ENCODE measurements at regions not wholly inside any gene's neighbourhood (a gene's known extent, or its start where the extent isn't known, plus 50 kb on each side); places are given as distances from the start of the nearest gene placed in this dataset.
A peak's percentile ranks its signal among the peaks of the same experiment; 100 is the strongest.

DNA sequence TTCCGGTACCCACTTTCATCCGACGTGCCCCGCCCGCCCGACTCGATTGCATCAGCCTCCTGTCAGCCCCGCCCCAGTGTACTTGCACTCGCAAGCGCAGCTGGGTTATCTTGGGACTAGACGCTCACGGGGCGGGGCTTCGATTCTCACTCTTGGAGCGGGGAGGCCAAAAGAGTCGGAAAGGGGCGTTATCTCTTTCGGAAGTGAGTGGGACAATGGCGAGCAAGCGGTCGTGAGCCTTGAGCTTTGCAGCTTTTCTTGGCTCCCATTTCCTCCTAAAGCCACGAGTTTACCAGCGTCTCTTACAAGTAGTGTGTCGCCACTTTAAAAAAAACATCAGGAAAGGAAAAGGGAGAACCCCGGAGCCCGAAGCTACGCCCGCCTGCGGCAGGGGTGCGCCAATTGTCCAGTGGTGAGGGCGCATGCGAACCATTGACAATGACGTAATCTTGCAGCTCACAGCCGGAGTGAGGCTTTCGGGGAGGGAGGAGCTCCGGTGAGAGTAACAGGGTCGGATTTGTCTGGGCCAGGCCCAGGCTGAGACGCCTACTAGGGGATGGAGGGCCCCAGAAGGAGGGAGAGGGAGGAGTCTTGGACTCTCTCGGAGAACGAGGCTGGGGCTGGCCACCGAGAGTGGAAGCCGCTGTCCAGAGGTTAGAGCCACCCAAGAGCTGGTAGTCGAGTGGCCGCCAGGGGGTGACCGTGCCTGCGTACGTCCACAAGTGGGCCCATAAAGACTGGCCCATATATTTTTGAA, 109.5 kb downstream of the GNL3L start (continued):
- TF ChIP-seq, protein P1, sequence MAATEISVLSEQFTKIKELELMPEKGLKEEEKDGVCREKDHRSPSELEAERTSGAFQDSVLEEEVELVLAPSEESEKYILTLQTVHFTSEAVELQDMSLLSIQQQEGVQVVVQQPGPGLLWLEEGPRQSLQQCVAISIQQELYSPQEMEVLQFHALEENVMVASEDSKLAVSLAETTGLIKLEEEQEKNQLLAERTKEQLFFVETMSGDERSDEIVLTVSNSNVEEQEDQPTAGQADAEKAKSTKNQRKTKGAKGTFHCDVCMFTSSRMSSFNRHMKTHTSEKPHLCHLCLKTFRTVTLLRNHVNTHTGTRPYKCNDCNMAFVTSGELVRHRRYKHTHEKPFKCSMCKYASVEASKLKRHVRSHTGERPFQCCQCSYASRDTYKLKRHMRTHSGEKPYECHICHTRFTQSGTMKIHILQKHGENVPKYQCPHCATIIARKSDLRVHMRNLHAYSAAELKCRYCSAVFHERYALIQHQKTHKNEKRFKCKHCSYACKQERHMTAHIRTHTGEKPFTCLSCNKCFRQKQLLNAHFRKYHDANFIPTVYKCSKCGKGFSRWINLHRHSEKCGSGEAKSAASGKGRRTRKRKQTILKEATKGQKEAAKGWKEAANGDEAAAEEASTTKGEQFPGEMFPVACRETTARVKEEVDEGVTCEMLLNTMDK (IDR thresholded peaks at IDR 0.05; ENCODE audit: borderline replicate concordance, insufficient read depth, low read depth, low read length, poor library complexity, severe bottlenecking) = peak; percentile 3
- TF ChIP-seq SAP30 (IDR thresholded peaks at IDR 0.05; ENCODE audit: borderline replicate concordance, insufficient read depth, low read depth, low read length, poor library complexity, severe bottlenecking) = no peak
- peak; percentile 58 for TF ChIP-seq TAF9B (IDR thresholded peaks at IDR 0.05; ENCODE audit: partially characterized antibody)
- peak; percentile 36 for TF ChIP-seq PHF20 (IDR thresholded peaks at IDR 0.05; ENCODE audit: partially characterized antibody)
- TF ChIP-seq, protein P2, sequence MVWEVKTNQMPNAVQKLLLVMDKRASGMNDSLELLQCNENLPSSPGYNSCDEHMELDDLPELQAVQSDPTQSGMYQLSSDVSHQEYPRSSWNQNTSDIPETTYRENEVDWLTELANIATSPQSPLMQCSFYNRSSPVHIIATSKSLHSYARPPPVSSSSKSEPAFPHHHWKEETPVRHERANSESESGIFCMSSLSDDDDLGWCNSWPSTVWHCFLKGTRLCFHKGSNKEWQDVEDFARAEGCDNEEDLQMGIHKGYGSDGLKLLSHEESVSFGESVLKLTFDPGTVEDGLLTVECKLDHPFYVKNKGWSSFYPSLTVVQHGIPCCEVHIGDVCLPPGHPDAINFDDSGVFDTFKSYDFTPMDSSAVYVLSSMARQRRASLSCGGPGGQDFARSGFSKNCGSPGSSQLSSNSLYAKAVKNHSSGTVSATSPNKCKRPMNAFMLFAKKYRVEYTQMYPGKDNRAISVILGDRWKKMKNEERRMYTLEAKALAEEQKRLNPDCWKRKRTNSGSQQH (CRISPR knock-in tag; IDR thresholded peaks at IDR 0.05) = no peak
- TF ChIP-seq, protein P3, sequence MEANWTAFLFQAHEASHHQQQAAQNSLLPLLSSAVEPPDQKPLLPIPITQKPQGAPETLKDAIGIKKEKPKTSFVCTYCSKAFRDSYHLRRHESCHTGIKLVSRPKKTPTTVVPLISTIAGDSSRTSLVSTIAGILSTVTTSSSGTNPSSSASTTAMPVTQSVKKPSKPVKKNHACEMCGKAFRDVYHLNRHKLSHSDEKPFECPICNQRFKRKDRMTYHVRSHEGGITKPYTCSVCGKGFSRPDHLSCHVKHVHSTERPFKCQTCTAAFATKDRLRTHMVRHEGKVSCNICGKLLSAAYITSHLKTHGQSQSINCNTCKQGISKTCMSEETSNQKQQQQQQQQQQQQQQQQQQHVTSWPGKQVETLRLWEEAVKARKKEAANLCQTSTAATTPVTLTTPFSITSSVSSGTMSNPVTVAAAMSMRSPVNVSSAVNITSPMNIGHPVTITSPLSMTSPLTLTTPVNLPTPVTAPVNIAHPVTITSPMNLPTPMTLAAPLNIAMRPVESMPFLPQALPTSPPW (CRISPR knock-in tag; IDR thresholded peaks at IDR 0.05) = peak; percentile 84
- no peak for TF ChIP-seq ZNF586 (CRISPR knock-in tag; conservative IDR thresholded peaks at IDR 0.05)
- 0 out of 4 replicates have a peak, but pooled peaks of 1 of the 2 experiments have one; percentile 27 for TF ChIP-seq KDM4B (IDR thresholded peaks at IDR 0.05; ENCODE audit: borderline replicate concordance in 2 of 2, low read depth in 1 of 2)
- TF ChIP-seq, protein P4, sequence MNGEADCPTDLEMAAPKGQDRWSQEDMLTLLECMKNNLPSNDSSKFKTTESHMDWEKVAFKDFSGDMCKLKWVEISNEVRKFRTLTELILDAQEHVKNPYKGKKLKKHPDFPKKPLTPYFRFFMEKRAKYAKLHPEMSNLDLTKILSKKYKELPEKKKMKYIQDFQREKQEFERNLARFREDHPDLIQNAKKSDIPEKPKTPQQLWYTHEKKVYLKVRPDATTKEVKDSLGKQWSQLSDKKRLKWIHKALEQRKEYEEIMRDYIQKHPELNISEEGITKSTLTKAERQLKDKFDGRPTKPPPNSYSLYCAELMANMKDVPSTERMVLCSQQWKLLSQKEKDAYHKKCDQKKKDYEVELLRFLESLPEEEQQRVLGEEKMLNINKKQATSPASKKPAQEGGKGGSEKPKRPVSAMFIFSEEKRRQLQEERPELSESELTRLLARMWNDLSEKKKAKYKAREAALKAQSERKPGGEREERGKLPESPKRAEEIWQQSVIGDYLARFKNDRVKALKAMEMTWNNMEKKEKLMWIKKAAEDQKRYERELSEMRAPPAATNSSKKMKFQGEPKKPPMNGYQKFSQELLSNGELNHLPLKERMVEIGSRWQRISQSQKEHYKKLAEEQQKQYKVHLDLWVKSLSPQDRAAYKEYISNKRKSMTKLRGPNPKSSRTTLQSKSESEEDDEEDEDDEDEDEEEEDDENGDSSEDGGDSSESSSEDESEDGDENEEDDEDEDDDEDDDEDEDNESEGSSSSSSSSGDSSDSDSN (IDR thresholded peaks at IDR 0.05; ENCODE audit: borderline replicate concordance in 1 of 2, low read depth in 2 of 2, low read length in 2 of 2) = peak in 1 of 2 experiments; percentile 75; a peak in 2 of 4 replicates
- TF ChIP-seq CXXC5 (CRISPR knock-in tag; IDR thresholded peaks at IDR 0.05) = peak; percentile 58; the same call in 1 of the 2 replicates
- TF ChIP-seq POLR2A (conservative IDR thresholded peaks at IDR 0.05) = peak; percentile 88
- TF ChIP-seq TAF7 (tag; IDR thresholded peaks at IDR 0.05) = peak; percentile 80
- TF ChIP-seq, protein P5, sequence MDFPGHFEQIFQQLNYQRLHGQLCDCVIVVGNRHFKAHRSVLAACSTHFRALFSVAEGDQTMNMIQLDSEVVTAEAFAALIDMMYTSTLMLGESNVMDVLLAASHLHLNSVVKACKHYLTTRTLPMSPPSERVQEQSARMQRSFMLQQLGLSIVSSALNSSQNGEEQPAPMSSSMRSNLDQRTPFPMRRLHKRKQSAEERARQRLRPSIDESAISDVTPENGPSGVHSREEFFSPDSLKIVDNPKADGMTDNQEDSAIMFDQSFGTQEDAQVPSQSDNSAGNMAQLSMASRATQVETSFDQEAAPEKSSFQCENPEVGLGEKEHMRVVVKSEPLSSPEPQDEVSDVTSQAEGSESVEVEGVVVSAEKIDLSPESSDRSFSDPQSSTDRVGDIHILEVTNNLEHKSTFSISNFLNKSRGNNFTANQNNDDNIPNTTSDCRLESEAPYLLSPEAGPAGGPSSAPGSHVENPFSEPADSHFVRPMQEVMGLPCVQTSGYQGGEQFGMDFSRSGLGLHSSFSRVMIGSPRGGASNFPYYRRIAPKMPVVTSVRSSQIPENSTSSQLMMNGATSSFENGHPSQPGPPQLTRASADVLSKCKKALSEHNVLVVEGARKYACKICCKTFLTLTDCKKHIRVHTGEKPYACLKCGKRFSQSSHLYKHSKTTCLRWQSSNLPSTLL (IDR thresholded peaks at IDR 0.05) = no peak
- TF ChIP-seq, protein P6, sequence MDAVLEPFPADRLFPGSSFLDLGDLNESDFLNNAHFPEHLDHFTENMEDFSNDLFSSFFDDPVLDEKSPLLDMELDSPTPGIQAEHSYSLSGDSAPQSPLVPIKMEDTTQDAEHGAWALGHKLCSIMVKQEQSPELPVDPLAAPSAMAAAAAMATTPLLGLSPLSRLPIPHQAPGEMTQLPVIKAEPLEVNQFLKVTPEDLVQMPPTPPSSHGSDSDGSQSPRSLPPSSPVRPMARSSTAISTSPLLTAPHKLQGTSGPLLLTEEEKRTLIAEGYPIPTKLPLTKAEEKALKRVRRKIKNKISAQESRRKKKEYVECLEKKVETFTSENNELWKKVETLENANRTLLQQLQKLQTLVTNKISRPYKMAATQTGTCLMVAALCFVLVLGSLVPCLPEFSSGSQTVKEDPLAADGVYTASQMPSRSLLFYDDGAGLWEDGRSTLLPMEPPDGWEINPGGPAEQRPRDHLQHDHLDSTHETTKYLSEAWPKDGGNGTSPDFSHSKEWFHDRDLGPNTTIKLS (IDR thresholded peaks at IDR 0.05; ENCODE audit: borderline replicate concordance, low read depth) = 0 out of 2 replicates have a peak, but pooled peaks have one; percentile 10

All from K562 (cell line).